MCF 10A (cell line): ENCODE measurements at regions not wholly inside any gene's neighbourhood (a gene's known extent, or its start where the extent isn't known, plus 50 kb on each side); places are given as distances from the start of the nearest gene placed in this dataset.

Experiments used
- BruUV-seq: library from RNA; stranded (reverse); fragments of 400-500 nt; replicated peaks from 2 replicates; lab custom pipeline; 2021; lab: Mats Ljungman, UMichigan
- CTCF ChIA-PET: fragments of 300-600 bp; sonication (Branson Sonifier 250); formaldehyde crosslinking; extraction: SDS; loops from one replicate; lab custom pipeline; 2021; ENCODE audit warnings: antibody characterized with exemption, inconsistent platforms; lab: Yijun Ruan, JAX
- POLR2A ChIA-PET: fragments of 300-600, 350-650 bp; sonication (Branson Sonifier 250); formaldehyde crosslinking; extraction: SDS; loops from one replicate; lab custom pipeline; 2020; ENCODE audit warnings: antibody characterized with exemption, inconsistent platforms; lab: Yijun Ruan, JAX
- DNase-seq: peaks from one replicate; pipeline ENCODE4 v3.0.0-alpha.2; 2018; ENCODE audit not compliant: unreplicated experiment
- H3K27ac Mint-ChIP-seq: one replicate; pipeline ENCODE4 v1.8.0; 2022; ENCODE audit warnings: mild to moderate bottlenecking, low read depth, mixed read lengths; ENCODE audit not compliant: unreplicated experiment
- H3K27me3 Mint-ChIP-seq: one replicate; pipeline ENCODE4 v1.8.0; 2022; ENCODE audit warnings: mixed read lengths; ENCODE audit not compliant: insufficient read depth, unreplicated experiment
- H3K36me3 Mint-ChIP-seq: one replicate; pipeline ENCODE4 v1.8.0; 2022; ENCODE audit warnings: mild to moderate bottlenecking, moderate library complexity, mixed read lengths; ENCODE audit not compliant: insufficient read depth, unreplicated experiment
- H3K4me1 Mint-ChIP-seq: one replicate; pipeline ENCODE4 v1.8.0; 2022; ENCODE audit warnings: mixed read lengths; ENCODE audit not compliant: insufficient read depth, unreplicated experiment
- H3K4me3 Mint-ChIP-seq: one replicate; pipeline ENCODE4 v1.8.0; 2022; ENCODE audit warnings: mild to moderate bottlenecking, moderate library complexity, mixed read lengths; ENCODE audit not compliant: unreplicated experiment
- H3K9me3 Mint-ChIP-seq: one replicate; pipeline ENCODE4 v1.8.0; 2022; ENCODE audit warnings: mixed read lengths; ENCODE audit not compliant: unreplicated experiment
- CTCF ChIP-seq: fragments of 200-600 bp; IDR thresholded peaks from one replicate; pipeline ENCODE4 v1.8.0; 2022; ENCODE audit warnings: antibody characterized with exemption, mild to moderate bottlenecking; ENCODE audit not compliant: unreplicated experiment
- intact Hi-C: fragments of 100-400 bp; cut with micrococcal nuclease; formaldehyde crosslinking; loops from 2 replicates; pipeline ENCODE4 v1.14.1; 2022

GRCh38 chr10:110399965-110400933 lies 95.5 kb upstream of the SMNDC1 start:
- CTCF ChIA-PET, result interaction anchor here (0.6 to 2.2 kb wide), 6 partner anchors 12 to 146 kb away, joined by 3 to 9 read pairs (median 4); no protein-coding TSS in a partner anchor
- Mint-ChIP-seq H3K4me3 (no peak overlapping the region), H3K27ac (peak overlapping the region; percentile 99), H3K4me1 (peaks cover 42% of the 10 kb centered on the region), H3K36me3 (no peaks in the 10 kb centered on the region), H3K27me3 (no peaks in the 10 kb centered on the region), H3K9me3 (no peaks in the 10 kb centered on the region)
- intact Hi-C loops, result loop anchor here (1.0 to 2.0 kb wide), 3 partner anchors 10 to 89 kb away; no protein-coding TSS in a partner anchor
- POLR2A ChIA-PET, result interaction anchor here (1.0 to 6.1 kb wide), 11 partner anchors 8 to 230 kb away, joined by 4 to 94 read pairs (median 9); partner anchors contain the start of gene DUSP5
- TF ChIP-seq CTCF, result no peak
- BruUV-seq, result TSS peak; percentile 83
- DNase-seq, result peak; percentile 32

DNA sequence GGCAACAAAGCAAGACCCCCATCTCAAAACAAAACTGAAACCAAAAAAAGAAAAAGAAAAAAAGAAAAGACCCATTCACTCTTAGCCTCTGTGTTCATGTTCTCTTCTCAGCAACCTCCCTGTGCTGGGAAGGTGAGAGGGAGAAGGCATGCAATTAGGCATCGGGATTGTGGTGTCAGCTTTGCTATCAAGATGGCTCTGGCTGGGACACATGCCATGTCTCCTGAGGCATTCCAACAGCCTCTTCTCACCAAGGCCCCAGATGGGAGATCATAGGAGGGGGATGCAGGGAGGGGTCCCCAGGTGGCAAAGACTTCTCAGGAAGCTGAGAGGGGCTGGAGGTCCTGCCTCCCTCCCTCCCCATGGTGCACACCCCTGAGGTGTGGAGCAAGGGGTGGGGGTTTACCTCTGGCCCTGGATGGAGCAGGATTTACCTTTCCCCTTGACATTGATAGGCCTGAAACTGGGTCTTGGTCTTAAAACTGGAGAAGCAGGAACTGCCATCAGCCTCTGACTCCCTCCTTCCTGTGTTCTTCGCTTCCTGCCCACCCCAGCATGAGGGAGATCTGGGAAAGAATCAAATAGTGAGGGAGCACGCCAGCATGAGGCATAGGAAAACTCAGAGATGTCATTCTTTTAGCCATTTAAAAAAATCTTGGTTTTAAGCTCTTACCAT lies 96.2 kb upstream of the DUSP5 start:
- Mint-ChIP-seq H3K36me3 (no peaks in the 10 kb centered on the region), H3K9me3 (no peaks in the 10 kb centered on the region), H3K4me3 (no peak overlapping the region), H3K4me1 (peaks cover 31% of the 10 kb centered on the region), H3K27ac (peak overlapping the region; percentile 16), H3K27me3 (no peaks in the 10 kb centered on the region)
- no peak for DNase-seq
- TF ChIP-seq CTCF, result no peak
- no TSS peak for BruUV-seq
- intact Hi-C loops, result no loop called here
- POLR2A ChIA-PET, result interaction anchor here (0.6 to 1.5 kb wide), 3 partner anchors 43 to 97 kb away, joined by 3 to 4 read pairs (median 3); no protein-coding TSS in a partner anchor
- CTCF ChIA-PET, result interaction anchor here (0.5 to 2.2 kb wide), 3 partner anchors 92 to 184 kb away, joined by 3 to 5 read pairs (median 3); no protein-coding TSS in a partner anchor

- H3K9me3 Mint-ChIP-seq, result no peaks in the 10 kb centered on the region
- no TSS peak for BruUV-seq
- ChIA-PET CTCF (interaction anchor here (0.6 to 0.8 kb wide), 3 partner anchors 51 to 145 kb away, joined by 3 read pairs; no protein-coding TSS in a partner anchor), POLR2A (interaction anchor here (0.6 to 1.5 kb wide), 3 partner anchors 43 to 97 kb away, joined by 3 to 4 read pairs (median 3); no protein-coding TSS in a partner anchor)
- H3K4me1 Mint-ChIP-seq, result peaks cover 35% of the 10 kb centered on the region
- H3K36me3 Mint-ChIP-seq, result peaks cover under 1% of the 10 kb centered on the region
- no peak for TF ChIP-seq CTCF
- peak overlapping the region; percentile 16 for H3K27ac Mint-ChIP-seq
- no peaks in the 10 kb centered on the region for H3K27me3 Mint-ChIP-seq
- no peak overlapping the region for H3K4me3 Mint-ChIP-seq
- no peak for DNase-seq
- intact Hi-C loops, result no loop called here
Measured at GRCh38 chr10:110402077-110402416, 95.7 kb upstream of the DUSP5 start.
